HG03432 (cell line): ENCODE measurements at regions not wholly inside any gene's neighbourhood (a gene's known extent, or its start where the extent isn't known, plus 50 kb on each side); places are given as distances from the start of the nearest gene placed in this dataset.

Experiments
- ATAC-seq: cut with Tn5 transposase; IDR thresholded peaks from one replicate; pipeline ENCODE4 v1.9.1; 2021; ENCODE audit warnings: mild to moderate bottlenecking, moderate library complexity; ENCODE audit not compliant: unreplicated experiment

DNA sequence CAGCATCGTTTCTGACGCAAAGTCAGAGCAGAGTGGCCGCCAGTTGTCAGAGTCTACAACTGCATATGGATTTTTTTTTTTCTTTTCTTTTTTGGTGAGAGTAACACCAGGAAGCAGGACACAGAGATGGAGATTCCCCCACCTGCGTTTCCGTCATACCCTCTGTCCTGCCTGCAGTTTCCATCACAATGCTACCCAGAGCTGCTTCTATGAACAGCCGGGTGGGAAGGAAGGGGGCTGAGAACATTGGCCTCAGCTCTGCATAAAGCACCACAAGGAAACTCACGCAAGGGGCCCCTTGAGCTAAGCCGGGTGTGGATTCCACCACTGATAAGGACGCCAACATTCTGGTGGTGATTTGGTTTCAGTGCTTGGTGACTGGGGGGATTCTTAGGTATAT is 183.5 kb upstream of the AFDN start:
- ATAC-seq: no peak

DNA sequence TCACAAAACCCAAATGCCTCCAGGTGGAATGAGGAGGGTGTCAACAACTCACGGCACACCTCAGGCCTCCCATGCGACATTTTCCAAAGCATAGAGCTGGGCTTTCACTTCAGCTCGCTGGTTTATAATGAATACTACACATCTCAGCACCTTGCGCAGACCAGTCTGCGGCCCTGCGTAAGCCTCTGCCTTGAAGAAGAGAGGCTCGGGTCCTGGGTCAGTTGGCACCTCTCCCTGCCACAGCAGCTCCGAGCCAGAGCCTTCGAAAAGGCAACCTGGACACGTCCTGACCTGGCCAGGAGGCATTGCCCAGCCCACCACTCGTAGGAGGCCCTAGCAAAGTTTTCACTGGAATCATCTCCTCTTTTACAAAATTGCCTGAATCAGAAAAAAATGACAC is 183.0 kb upstream of the AFDN start:
- ATAC-seq: no peak

DNA sequence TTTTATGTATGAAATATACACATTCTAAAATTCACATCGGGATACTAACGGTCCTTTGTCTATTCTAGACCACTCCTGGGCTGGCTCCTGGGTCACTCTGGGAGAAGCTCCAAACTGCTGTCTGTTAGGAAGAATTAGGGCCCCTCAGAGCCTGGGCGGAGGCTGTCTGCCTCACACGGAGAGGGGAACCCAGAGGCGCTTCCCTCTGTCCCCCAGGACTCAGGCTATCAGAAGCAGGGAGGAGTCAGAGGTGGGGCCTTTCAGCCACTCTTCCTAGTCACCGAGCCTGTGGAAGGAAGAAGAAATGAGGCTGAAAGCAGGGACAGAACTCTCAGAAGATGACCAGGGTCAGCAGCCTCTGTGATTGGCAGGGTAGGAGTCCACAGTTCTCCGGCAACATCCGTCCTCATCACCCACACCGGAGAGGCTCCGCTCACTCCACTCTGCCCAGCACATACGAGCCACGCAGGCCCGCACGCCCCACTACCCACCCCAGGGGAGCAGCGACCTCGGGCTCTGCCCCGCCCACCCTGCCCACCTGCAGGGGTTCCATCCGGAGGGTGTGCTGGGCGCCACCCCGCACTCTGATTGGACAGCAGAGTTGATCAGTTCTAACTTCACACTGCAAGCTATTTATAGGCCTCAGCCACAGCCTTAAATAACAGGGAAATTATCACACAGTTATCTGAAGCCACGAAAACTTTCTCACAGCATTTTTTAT is 182.1 kb upstream of the AFDN start:
- no peak for ATAC-seq

DNA sequence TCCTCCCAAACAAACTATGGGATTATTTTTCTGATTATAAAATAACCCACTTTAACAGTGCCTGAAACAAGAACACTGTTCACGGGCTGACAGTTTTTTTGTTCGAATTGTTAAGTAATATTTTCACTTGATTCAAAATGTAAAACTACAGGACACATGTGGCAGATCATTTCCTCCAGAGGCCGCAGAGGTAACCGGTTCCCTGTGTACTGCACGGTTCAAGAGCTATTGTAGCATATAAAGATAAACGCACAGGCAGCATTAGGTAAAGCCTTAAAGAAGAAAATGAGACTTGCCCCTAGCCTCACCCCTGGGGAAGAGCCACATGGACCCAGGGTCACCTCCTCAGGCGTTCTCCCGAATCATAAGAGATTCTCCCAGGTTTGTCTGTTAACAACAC is 181.3 kb upstream of the AFDN start:
- ATAC-seq: no peak

DNA sequence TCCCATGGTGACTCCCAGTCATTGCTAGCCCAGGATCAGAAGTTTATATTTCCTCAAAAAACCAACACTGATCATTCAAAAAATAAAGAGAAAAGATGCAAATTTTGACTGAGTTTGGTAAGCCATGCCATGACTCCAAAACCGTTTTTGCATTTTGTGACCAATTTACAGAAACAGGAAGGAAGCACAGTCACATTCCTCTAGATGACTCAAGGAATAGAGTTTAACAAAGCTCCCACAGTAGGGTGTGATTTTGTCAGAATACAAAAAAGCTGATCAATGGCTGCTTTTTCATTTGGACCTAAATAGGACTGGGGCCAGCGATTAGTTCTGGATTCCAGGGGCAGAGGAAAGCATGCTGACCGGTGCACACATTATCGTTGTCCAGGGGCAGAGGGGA is 179.4 kb upstream of the AFDN start:
- no peak for ATAC-seq

DNA sequence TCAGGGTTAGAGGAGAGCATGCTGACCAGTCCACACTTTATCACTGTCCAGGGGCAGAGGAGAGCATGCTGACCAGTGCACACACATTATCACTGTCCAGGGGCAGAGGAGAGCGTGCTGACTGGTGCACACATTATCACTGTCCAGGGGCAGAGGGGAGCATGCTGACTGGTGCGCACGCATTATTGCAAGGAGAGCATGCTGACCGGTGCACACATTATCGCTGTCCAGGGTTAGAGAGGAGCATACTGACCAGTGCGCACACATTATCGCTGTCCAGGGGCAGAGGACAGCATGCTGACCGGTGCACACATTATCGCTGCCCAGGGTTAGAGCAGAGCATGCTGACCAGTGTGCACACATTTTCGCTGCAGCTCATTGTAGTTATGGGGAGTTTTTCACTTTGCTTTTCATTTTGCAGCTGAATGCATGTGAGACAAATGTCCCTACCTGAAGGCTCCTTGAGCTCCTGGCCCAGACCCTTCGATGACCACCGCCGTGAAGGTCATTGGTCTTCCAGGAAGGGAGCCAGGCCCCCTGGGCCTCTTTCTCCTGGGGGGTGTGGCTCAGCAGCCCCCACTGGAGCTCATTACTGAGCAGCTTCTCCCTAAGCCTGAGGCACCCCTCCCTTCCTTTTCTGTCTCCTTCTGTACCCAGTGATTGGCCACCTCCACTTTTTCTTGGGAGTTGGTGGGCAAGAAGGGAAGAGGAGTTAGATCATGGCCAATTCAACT is 178.8 kb upstream of the AFDN start:
- ATAC-seq: no peak

DNA sequence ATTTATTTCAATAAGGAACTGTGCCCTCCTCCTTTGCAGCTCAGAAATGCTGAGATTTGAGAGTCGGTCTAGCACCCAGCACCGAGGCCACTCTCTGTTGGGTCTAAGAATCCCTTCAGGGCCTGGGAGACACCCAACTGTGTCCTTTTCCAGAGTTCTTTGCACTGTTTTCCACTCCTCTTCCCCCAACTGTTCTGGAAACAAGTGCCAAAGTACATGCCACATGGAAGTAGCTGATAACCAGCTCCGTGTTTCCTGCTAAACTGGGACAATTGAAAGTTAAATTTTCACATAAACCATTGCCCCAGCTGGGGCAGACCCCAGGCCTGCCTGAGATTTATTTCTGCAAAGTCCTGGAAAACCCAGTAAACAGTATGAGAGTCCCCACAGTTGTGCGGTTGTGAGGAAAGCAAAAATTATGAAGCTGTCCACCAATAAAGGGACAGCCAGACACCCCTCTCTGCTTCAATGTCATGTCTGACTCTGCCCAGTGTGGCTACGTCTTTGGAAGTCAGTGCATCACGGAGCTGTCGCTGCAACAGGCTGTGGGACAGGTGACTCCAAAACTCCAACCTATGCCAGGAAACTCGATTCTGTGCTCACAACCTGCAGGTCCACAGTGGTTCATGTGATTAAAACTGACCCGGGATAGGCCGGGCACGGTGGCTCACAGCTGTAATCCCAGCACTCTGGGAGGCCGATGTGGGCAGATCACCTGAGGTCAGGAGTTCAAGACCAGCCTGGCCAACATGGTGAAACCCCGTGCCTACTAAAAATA is 178.0 kb upstream of the AFDN start:
- no peak for ATAC-seq

DNA sequence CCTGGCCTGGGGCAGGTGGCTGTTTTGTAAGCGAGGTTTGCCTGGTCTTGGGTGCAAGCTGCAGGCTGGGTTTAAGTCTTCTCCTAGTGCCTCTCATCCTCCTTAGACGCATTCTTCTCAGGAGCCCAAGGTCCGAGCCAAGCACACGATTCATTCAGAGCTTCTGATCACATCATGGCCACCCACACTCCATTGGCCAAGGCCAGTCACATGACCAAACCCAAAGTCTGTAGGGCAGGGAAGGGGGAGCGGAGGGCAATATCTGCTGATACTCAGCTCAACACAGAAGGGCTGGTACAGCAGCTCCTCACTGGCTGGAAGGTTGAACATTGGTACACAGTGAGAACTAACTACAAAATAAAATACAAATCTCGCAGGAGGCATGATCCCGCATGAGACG is 177.2 kb upstream of the AFDN start:
- no peak for ATAC-seq

DNA sequence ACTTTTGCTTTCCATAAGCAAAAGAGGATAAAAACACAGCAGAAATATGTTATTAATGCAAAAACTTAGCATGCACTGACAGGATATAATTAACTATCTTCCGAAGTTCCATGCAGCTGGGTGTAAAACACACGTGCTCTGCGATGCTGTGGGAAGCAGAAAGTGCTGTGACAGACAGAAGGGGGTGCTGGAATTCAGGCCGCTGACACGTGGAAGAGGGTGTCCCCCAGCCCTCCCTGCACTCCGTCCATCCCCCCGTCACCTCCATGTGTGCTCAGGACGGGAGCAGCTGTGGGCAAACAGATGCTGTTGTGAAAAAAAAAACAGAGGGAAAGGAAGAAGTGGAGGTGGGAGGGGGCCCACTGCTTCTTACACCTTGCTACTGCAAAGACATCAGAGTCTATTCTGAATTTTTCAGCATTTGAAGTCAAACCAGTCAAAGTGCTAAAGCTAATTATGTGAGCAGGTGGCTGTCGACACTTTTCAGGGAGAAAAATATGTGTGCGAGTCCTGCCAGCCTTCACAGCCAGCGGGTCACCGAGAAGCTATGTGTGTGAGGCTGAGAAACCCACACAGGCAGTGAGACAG is 175.9 kb upstream of the AFDN start:
- no peak for ATAC-seq

DNA sequence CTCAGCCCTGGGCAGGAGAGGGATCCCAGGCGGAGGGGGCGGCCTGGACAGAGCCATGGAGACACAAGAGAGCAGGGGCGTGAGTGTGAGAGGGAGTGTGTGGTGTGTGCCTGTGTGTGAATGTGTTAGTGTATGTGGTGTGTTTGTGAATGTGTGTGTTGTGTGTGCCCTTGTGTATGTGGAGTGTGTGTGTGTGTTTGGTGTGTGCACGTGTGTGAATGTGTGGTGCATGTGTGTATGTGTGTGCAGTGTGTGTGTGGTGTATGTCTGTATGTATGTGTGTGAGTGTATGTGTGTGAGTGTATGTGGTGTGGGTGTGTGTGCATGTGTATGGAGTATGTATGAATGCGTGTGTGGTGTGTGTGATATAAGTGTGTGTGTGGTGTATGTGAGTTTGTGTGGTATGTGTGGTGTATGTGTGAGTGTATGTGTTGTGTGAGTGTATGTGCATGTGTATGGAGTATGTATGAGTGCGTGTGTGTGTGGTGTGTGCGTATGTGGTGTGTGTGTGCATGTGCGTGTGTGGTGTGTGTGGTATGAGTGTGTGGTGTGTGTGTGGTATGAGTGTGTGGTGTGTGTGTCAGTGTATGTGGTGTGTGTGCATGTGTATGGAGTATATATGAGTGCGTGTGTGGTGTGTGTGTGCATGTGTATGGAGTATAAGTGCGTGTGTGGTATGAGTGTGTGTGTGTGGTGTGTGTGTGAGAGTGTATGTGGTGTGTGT is 175.2 kb upstream of the AFDN start:
- no peak for ATAC-seq

DNA sequence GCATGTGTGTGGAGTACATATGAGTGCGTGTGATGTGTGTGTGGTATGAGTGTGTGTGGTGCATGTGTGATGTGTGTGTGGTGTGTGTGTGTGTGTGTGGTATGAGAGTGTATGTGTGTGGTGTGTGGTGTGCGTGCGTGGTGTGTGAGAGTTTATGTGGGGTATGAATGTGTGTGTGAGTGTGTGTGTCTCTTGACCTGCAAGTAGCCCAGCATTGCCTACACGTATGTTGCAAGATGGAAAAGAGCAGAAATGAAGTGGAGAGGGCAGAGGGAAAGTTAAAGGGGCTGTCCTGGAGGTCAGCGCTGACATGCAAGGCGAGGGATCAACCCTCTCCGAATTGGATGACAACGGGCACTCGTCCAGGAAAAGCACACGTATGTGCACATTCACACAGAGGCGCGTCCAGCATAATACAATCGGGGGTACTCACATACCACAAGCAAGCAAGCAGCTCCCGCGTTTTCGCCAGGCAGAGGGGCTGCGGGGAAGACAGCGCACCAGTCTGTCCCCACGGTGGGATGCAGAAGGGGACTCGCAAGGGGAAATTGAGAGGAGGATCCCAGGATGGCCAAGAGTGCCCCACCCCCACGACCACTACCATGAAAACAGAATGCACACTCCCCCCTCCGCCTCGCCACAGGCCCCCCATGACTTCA is 174.5 kb upstream of the AFDN start:
- ATAC-seq: no peak

DNA sequence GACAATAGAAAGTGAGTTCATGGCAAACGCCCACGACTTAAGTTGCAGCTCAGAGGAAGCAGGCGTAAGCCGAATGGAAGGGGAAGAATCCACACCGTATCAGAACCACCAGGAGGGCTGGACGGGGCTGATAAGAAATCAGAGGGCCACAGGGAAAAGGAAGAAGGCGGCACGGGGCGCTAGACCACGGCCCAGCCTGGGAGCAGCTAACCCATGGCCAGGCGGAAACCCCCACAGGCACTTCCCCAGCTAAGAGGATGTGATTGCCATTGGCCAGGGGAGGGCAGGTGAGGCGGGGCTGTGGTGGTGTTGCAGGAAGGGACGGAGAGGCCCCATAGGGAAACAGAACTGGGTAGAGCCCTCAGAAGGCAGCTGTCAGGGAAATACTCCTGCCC is 174.0 kb upstream of the AFDN start:
- ATAC-seq: no peak

DNA sequence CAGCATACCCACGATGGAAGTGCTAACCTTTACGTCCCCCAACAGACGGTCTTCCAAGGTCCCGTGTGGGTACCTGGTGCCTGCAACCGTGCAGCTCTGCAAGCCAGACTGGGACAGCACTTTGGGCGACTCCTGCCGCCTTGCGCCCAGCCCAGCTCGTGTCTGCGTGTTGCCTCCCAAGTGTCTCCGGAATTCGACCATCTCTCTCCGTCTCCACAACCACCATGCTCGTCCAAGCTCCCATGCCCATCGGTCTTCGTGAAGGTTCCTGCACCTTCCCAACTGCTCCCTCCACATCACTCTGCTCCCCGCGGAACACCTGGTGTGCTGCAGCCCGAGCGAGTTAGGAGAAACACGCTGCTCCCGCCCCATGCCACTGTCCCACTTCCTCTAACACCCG is 173.2 kb upstream of the AFDN start:
- no peak for ATAC-seq

DNA sequence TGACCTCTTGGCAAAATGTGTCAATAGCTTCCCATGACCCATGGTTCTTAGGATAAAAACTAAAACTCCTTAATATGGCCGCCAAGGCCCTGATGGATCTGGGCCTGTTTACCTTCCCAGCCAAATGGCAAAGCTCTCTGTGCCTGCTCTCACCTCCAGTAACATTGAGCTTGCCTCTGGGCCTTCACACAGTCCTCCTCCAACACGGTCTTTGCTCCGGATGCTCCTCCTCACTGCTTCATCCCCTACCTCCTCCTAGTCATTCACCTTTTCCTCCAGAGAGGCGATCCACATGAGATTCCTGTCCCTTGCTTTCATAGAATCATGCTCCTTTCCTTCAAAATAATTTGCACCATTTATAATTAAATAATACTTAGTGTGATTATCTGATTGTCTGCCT is 172.3 kb upstream of the AFDN start:
- no peak for ATAC-seq

DNA sequence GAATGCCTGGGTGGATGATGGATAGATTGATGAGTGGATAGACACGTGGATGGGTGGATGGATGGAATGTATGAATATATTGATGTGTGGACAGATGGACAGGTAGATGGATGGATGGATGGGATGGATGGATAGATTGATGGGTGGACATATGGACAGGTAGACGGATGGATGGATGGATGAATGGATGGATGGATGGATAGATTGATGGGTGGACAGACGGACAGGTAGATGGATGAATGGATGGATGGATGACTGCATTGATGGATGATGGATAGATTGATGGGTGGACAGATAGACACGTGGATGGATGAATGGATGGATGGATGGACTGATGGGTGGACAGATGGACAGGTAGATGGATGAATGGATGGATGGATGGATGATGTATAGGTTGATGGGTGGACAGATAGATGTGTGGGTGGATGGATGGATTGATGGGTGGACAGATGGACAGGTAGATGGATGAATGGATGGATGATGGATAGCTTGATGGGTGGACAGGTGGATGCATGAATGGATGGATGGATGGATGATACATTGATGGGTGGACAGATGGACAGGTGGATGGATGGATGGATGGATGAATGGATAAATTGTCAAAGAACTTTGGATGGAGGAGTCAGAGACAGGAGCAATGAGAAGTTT is 171.4 kb upstream of the AFDN start:
- no peak for ATAC-seq

DNA sequence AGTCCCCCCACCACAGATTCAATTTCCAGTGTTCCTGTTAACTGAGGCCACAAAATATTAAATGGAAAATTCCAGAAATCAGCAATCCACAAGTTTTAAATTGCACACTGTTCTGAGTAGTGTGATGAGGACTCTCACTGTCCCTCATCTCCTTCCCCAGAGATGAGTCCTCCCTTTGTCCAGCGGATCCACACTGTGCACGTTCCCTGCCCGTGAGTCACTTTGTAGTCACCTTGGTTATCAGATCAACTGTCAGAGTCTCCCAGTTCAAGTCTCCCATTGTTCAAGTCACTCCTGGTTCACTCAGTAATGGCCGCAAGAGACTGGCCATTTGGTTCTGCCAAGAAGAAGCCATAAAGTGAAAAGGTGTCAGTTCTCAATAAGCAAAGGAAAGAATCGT is 168.6 kb upstream of the AFDN start:
- ATAC-seq: no peak

DNA sequence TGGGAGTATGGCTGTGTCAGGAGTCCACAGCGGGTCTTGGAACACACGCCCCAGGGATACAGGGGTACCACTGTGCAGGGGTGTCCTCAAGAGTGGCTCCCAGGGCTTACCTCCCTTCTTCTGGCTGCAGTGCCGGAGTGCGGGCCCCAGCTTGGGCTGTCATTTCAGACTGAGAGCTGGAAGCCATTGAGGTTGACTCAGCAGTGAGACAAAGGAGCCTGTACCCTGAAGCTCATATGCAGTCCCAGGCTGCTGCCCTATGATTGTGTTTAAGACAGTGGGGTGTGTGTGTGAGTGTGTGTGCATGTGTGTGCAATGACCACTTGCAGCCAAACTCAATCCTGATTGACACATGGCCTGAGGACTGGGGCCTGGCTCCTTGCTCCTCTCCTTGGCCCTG is 167.7 kb upstream of the AFDN start:
- ATAC-seq: no peak

DNA sequence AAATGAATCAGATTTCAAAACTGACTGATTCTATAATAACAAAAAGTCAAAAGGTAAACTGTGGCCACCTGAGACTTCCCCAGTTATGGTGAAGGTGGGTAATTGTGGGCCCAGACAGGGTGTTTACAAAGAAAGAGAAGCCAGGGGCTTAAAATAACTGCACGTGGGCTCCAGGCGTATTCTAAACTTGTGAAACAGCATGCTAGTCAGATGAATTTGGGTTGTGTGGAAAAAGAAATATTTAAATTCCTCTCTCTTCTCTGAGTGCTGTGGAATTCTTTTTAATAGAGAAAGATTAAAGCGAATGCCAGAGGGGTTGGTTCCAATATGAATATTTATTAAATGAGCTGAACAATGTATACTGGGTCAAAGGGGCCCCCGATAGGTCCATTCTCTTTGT is 166.3 kb upstream of the AFDN start:
- ATAC-seq: no peak

DNA sequence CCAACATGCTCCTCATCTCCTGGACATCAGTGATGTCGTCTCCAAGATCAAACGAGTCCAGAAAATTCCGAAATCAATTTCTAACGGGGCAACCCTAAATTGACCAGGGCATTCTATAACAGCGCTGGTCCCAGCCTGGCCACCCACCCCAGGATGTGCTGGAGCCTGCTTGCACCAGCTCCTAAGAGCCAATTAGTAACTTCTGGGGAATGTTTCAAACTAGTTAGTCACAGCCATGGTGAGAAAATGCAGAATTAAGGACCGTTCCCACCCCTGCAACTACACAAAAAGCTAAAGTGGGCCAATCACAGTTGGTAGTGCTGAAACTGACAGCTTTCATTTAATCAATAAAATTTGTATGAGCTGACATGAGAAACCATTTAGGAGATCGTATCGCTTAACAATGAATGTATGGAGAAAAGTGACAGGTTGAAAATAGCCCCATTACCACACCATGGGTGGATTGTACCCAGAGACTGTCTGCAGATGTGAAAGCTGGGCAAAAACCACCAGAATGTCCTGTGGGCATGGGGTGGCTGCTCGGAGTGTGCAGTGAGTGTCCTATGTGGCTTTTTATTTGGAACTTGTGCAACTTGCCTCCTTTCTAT is 165.7 kb upstream of the AFDN start:
- no peak for ATAC-seq
